ENCODE measurements at regions not wholly inside any gene's neighbourhood (a gene's known extent, or its start where the extent isn't known, plus 50 kb on each side); places are given as distances from the start of the nearest gene placed in this dataset.

GRCh38 chr4:176441594-176441993, 121.8 kb downstream of the SPCS3 start:
- H3K4me1 ChIP-seq, result peaks cover 0 to 14% (median 0%) of the 10 kb centered on the region in 9 donors
- WGBS, 2 donors, result 89 to 93% methylated on average over 2 of the region's 2 CpGs
- no peaks in the 10 kb centered on the region for H3K9me3 ChIP-seq
- no peaks in the 10 kb centered on the region for H3K27me3 ChIP-seq
- no peak overlapping the region for H3K4me3 ChIP-seq
- DNase-seq (no peak), ATAC-seq (no peak)
- intact Hi-C loops (cut with DNase I), result no loop called here
- H3K27ac ChIP-seq, result no peak overlapping the region
- TF ChIP-seq CTCF (IDR thresholded peaks at IDR 0.05), result no peak
- no peaks in the 10 kb centered on the region for H3K36me3 ChIP-seq

- H3K27me3 ChIP-seq, result no peaks in the 10 kb centered on the region
- no peak for TF ChIP-seq CTCF (IDR thresholded peaks at IDR 0.05)
- intact Hi-C loops (cut with DNase I), result loop anchor here in 1 of 10 donors (1.0 kb wide), 1 partner anchor 75 kb away; no protein-coding TSS in a partner anchor
- DNase-seq (no peak), ATAC-seq (no peak)
- peaks cover 0 to 14% (median 0%) of the 10 kb centered on the region in 9 donors for H3K4me1 ChIP-seq
- H3K9me3 ChIP-seq, result no peaks in the 10 kb centered on the region
- no peak overlapping the region for H3K4me3 ChIP-seq
- 57 to 58% methylated on average over 4 of the region's 4 CpGs for WGBS, 2 donors
- H3K36me3 ChIP-seq, result no peaks in the 10 kb centered on the region
- no peak overlapping the region for H3K27ac ChIP-seq
These were observed 123.4 kb downstream of the SPCS3 start for GRCh38 chr4:176443117-176443516.

GRCh38 chr4:176443646-176444409, 124.1 kb downstream of the SPCS3 start:
- Histone ChIP-seq H3K27ac (no peak overlapping the region), H3K4me3 (no peak overlapping the region), H3K9me3 (no peaks in the 10 kb centered on the region), H3K36me3 (no peaks in the 10 kb centered on the region), H3K27me3 (no peaks in the 10 kb centered on the region), H3K4me1 (peaks cover 0 to 10% (median 0%) of the 10 kb centered on the region in 9 donors)
- 46 to 49% methylated on average over 3 of the region's 3 CpGs for WGBS, 2 donors
- ATAC-seq, result no peak
- DNase-seq, result no peak
- TF ChIP-seq CTCF (IDR thresholded peaks at IDR 0.05), result no peak
- intact Hi-C loops (cut with DNase I), result loop anchor here in 1 of 10 donors (1.0 kb wide), 1 partner anchor 74 kb away; no protein-coding TSS in a partner anchor

- intact Hi-C loops (cut with DNase I), result no loop called here
- H3K4me3 ChIP-seq, result no peak overlapping the region
- H3K36me3 ChIP-seq, result no peaks in the 10 kb centered on the region
- H3K27ac ChIP-seq, result no peak overlapping the region
- no peak for DNase-seq
- no peaks in the 10 kb centered on the region for H3K9me3 ChIP-seq
- no peak for TF ChIP-seq CTCF (IDR thresholded peaks at IDR 0.05)
- WGBS, 2 donors, result 82 to 89% methylated on average over 3 of the region's 3 CpGs
- no peak for ATAC-seq
- H3K4me1 ChIP-seq, result peaks cover 0 to 3% (median 0%) of the 10 kb centered on the region in 9 donors
- H3K27me3 ChIP-seq, result no peaks in the 10 kb centered on the region
These were observed 125.0 kb downstream of the SPCS3 start for GRCh38 chr4:176444741-176445140.
